ENCODE measurements at regions not wholly inside any gene's neighbourhood (a gene's known extent, or its start where the extent isn't known, plus 50 kb on each side); places are given as distances from the start of the nearest gene placed in this dataset.
A peak's percentile ranks its signal among the peaks of the same experiment; 100 is the strongest.
"Not testable (repeated sequence)": the region's sequence is repeated elsewhere in the genome, so short reads cannot be mapped to it uniquely, and the experiment has no call there.

GRCh38 chr3:167032267-167032876 lies 347.7 kb downstream of the ZBBX start:
- H3K27me3 ChIP-seq (ENCODE audit: control insufficient read depth, low read length) = no peaks in the 10 kb centered on the region

DNA sequence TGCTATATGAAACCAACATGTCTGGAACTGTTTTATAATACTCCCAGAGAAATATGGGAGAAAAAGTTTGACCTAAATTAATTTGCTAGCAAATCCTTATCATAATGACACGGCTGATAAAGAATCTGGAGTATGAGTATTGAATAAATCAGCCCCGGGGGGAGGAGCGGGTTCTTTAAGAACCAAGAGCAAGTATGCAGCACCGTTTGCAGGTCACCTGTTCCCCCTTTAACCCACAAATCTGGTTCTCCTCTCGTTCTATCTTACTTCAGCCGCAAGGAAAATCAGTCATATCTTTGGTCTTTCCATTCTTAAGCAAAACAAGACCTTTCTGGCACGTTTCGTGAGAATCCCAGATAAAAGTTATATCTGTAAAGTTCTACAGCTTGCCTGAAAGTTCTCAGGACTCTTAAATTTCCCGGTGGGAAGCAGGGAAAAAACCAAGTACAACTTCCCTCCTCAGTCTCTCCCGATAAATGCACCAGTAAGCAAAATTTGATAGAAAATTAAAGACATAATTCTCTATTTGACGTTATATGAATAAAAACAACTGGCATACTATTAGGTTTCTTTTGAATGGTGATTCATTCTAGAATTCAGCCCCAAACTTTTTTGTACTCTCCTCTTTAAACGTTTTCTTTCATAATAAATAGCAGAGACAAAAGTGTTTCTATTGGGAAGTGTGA lies 348.6 kb downstream of the ZBBX start:
- Histone ChIP-seq H3K9me2 (replicated peaks; ENCODE audit: control insufficient read depth, low read length) (no peaks in the 10 kb centered on the region), H3K27ac (ENCODE audit: low read depth, low read length) (no peak overlapping the region), H3K36me3 (ENCODE audit: control insufficient read depth, low read length) (no peaks in the 10 kb centered on the region), H3K9me3 (ENCODE audit: control insufficient read depth, insufficient read depth, low read length) (no peaks in the 10 kb centered on the region), H3K4me1 (ENCODE audit: control insufficient read depth, low read length) (no peaks in the 10 kb centered on the region), H4K20me1 (ENCODE audit: control insufficient read depth, insufficient read depth, low read depth, low read length) (no peaks in the 10 kb centered on the region), H3K4me2 (ENCODE audit: low read length) (no peak overlapping the region), H3K27me3 (ENCODE audit: control insufficient read depth, low read length) (no peaks in the 10 kb centered on the region), H3K4me3 (ENCODE audit: low read length) (no peak overlapping the region), H3K79me2 (ENCODE audit: control insufficient read depth, low read length) (no peaks in the 10 kb centered on the region), H3F3A (ENCODE audit: control insufficient read depth, insufficient read depth) (no peaks in the 10 kb centered on the region)
- no peak for TF ChIP-seq EZH2phosphoT487 (IDR thresholded peaks at IDR 0.05; ENCODE audit: borderline replicate concordance, low read length)
- TF ChIP-seq, protein P1, sequence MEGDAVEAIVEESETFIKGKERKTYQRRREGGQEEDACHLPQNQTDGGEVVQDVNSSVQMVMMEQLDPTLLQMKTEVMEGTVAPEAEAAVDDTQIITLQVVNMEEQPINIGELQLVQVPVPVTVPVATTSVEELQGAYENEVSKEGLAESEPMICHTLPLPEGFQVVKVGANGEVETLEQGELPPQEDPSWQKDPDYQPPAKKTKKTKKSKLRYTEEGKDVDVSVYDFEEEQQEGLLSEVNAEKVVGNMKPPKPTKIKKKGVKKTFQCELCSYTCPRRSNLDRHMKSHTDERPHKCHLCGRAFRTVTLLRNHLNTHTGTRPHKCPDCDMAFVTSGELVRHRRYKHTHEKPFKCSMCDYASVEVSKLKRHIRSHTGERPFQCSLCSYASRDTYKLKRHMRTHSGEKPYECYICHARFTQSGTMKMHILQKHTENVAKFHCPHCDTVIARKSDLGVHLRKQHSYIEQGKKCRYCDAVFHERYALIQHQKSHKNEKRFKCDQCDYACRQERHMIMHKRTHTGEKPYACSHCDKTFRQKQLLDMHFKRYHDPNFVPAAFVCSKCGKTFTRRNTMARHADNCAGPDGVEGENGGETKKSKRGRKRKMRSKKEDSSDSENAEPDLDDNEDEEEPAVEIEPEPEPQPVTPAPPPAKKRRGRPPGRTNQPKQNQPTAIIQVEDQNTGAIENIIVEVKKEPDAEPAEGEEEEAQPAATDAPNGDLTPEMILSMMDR (IDR thresholded peaks at IDR 0.05; ENCODE audit: low read depth, low read length, poor library complexity, severe bottlenecking) = no peak

More at GRCh38 chr3:167032267-167032876, 347.7 kb downstream of the ZBBX start:
- no peaks in the 10 kb centered on the region for H3K4me1 ChIP-seq (ENCODE audit: control insufficient read depth, low read length)
- H4K20me1 ChIP-seq (ENCODE audit: control insufficient read depth, insufficient read depth, low read depth, low read length) = no peaks in the 10 kb centered on the region
- H3K9me2 ChIP-seq (replicated peaks; ENCODE audit: control insufficient read depth, low read length) = no peaks in the 10 kb centered on the region
- no peak overlapping the region for H3K4me3 ChIP-seq (ENCODE audit: low read length)
- no peaks in the 10 kb centered on the region for H3K79me2 ChIP-seq (ENCODE audit: control insufficient read depth, low read length)
- no peak overlapping the region for H3K4me2 ChIP-seq (ENCODE audit: low read length)
- H3K36me3 ChIP-seq (ENCODE audit: control insufficient read depth, low read length) = no peaks in the 10 kb centered on the region
- TF ChIP-seq, protein P1 (IDR thresholded peaks at IDR 0.05; ENCODE audit: low read depth, low read length, poor library complexity, severe bottlenecking) = peak; percentile 47
- no peak for TF ChIP-seq EZH2phosphoT487 (IDR thresholded peaks at IDR 0.05; ENCODE audit: borderline replicate concordance, low read length)
- no peaks in the 10 kb centered on the region for H3F3A ChIP-seq (ENCODE audit: control insufficient read depth, insufficient read depth)
- H3K9me3 ChIP-seq (ENCODE audit: control insufficient read depth, insufficient read depth, low read length) = no peaks in the 10 kb centered on the region
- H3K27ac ChIP-seq (ENCODE audit: low read depth, low read length) = no peak overlapping the region

DNA sequence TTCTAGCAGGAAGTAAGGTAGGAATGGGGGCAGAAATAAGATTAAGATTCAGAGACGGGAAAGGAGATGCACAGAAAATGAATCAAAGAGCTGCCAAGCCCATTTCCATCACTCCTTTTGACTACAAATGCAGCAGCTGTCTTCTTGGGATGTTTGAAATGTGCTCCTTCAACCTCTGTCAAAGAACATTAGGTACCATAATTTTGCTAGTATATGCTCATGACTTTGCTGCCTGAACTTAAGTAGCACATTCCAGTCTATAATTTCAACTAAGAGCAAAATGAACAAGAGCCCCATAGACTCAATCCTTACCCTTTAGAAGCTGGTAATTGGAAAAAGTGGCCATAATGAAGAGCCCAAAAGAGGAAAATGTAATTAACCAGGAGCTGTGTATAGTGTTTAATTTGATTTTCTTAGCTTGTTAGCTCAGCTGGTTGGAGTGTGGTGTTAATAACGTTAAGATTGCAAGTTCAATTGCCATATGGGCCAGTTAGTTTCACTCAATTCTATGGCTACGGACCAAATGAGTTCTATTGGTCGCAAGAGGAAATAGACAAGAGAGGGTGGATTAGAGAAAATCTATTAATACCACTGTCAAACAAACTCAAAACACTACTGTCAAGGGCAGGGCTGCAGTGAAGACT lies 349.9 kb downstream of the ZBBX start:
- H3K4me3 ChIP-seq (ENCODE audit: low read length) = no peak overlapping the region
- H3K4me1 ChIP-seq (ENCODE audit: control insufficient read depth, low read length) = no peaks in the 10 kb centered on the region
- H3F3A ChIP-seq (ENCODE audit: control insufficient read depth, insufficient read depth) = no peaks in the 10 kb centered on the region
- H3K27me3 ChIP-seq (ENCODE audit: control insufficient read depth, low read length) = no peaks in the 10 kb centered on the region
- H3K9me2 ChIP-seq (replicated peaks; ENCODE audit: control insufficient read depth, low read length) = no peaks in the 10 kb centered on the region
- TF ChIP-seq EZH2phosphoT487 (IDR thresholded peaks at IDR 0.05; ENCODE audit: borderline replicate concordance, low read length) = no peak
- TF ChIP-seq, protein P1 (IDR thresholded peaks at IDR 0.05; ENCODE audit: low read depth, low read length, poor library complexity, severe bottlenecking) = no peak
- no peaks in the 10 kb centered on the region for H3K9me3 ChIP-seq (ENCODE audit: control insufficient read depth, insufficient read depth, low read length)
- no peak overlapping the region for H3K27ac ChIP-seq (ENCODE audit: low read depth, low read length)
- no peaks in the 10 kb centered on the region for H3K79me2 ChIP-seq (ENCODE audit: control insufficient read depth, low read length)
- H4K20me1 ChIP-seq (ENCODE audit: control insufficient read depth, insufficient read depth, low read depth, low read length) = no peaks in the 10 kb centered on the region
- no peak overlapping the region for H3K4me2 ChIP-seq (ENCODE audit: low read length)
- no peaks in the 10 kb centered on the region for H3K36me3 ChIP-seq (ENCODE audit: control insufficient read depth, low read length)

- not testable (repeated sequence) for H3K27ac ChIP-seq (ENCODE audit: low read depth, low read length); H3K4me3 ChIP-seq (ENCODE audit: low read length); H3K4me2 ChIP-seq (ENCODE audit: low read length); H3K27me3 ChIP-seq (ENCODE audit: control insufficient read depth, low read length); H3K4me1 ChIP-seq (ENCODE audit: control insufficient read depth, low read length); H3K9me3 ChIP-seq (ENCODE audit: control insufficient read depth, insufficient read depth, low read length); H3K36me3 ChIP-seq (ENCODE audit: control insufficient read depth, low read length); H4K20me1 ChIP-seq (ENCODE audit: control insufficient read depth, insufficient read depth, low read depth, low read length); H3K79me2 ChIP-seq (ENCODE audit: control insufficient read depth, low read length); H3F3A ChIP-seq (ENCODE audit: control insufficient read depth, insufficient read depth); H3K9me2 ChIP-seq (replicated peaks; ENCODE audit: control insufficient read depth, low read length)
Measured at GRCh38 chr3:167019503-167019902, 360.6 kb downstream of the ZBBX start.

GRCh38 chr3:167018591-167019111 lies 361.4 kb downstream of the ZBBX start:
- H3K4me1 ChIP-seq (ENCODE audit: control insufficient read depth, low read length); H3K4me3 ChIP-seq (ENCODE audit: low read length): not testable (repeated sequence)

More at GRCh38 chr3:167018591-167019111, 361.4 kb downstream of the ZBBX start:
- H3K27ac ChIP-seq (ENCODE audit: low read depth, low read length); H3F3A ChIP-seq (ENCODE audit: control insufficient read depth, insufficient read depth); H3K36me3 ChIP-seq (ENCODE audit: control insufficient read depth, low read length); H3K9me3 ChIP-seq (ENCODE audit: control insufficient read depth, insufficient read depth, low read length); H3K4me2 ChIP-seq (ENCODE audit: low read length); H3K79me2 ChIP-seq (ENCODE audit: control insufficient read depth, low read length); H3K27me3 ChIP-seq (ENCODE audit: control insufficient read depth, low read length); H3K9me2 ChIP-seq (replicated peaks; ENCODE audit: control insufficient read depth, low read length); H4K20me1 ChIP-seq (ENCODE audit: control insufficient read depth, insufficient read depth, low read depth, low read length): not testable (repeated sequence)
